IPS-NIHi11 (cell line): ENCODE measurements at regions not wholly inside any gene's neighbourhood (a gene's known extent, or its start where the extent isn't known, plus 50 kb on each side); places are given as distances from the start of the nearest gene placed in this dataset.

Source experiments
- DNase-seq: peaks from one replicate; pipeline ENCODE4 v3.0.0; 2012; ENCODE audit warnings: mixed read lengths, low spot score

- no peak for DNase-seq
Measured at GRCh38 chr1:196001188-196001587, 607.1 kb downstream of the KCNT2 start.

- DNase-seq: no peak
Measured at GRCh38 chr1:195999022-195999421, 609.2 kb downstream of the KCNT2 start.

GRCh38 chr1:195981448-195982139 lies 626.6 kb downstream of the KCNT2 start:
- DNase-seq: no peak

- DNase-seq: no peak
Measured at GRCh38 chr1:195979646-195980045, 628.6 kb downstream of the KCNT2 start.

GRCh38 chr1:195973311-195973904 lies 634.8 kb downstream of the KCNT2 start:
- DNase-seq: no peak

- DNase-seq: no peak
Measured at GRCh38 chr1:195971589-195971988, 636.7 kb downstream of the KCNT2 start.

- DNase-seq: no peak
Measured at GRCh38 chr1:195970209-195970608, 638.0 kb downstream of the KCNT2 start.

- DNase-seq: no peak
Measured at GRCh38 chr1:195965475-195965874, 642.8 kb downstream of the KCNT2 start.

GRCh38 chr1:195965036-195965435 lies 643.2 kb downstream of the KCNT2 start:
- DNase-seq: no peak

- DNase-seq: no peak
Measured at GRCh38 chr1:195964516-195964915, 643.7 kb downstream of the KCNT2 start.

- DNase-seq: no peak
Measured at GRCh38 chr1:195962051-195962450, 646.2 kb downstream of the KCNT2 start.

GRCh38 chr1:195960580-195960979 lies 647.7 kb downstream of the KCNT2 start:
- DNase-seq: peak; percentile 12

- no peak for DNase-seq
Measured at GRCh38 chr1:195958131-195958530, 650.1 kb downstream of the KCNT2 start.

GRCh38 chr1:195956845-195957244 lies 651.4 kb downstream of the KCNT2 start:
- no peak for DNase-seq

GRCh38 chr1:195954848-195955247 lies 653.4 kb downstream of the KCNT2 start:
- DNase-seq: no peak

GRCh38 chr1:195951313-195951712 lies 656.9 kb downstream of the KCNT2 start:
- no peak for DNase-seq

- DNase-seq: no peak
Measured at GRCh38 chr1:195948123-195948895, 659.9 kb downstream of the KCNT2 start.

- DNase-seq: no peak
Measured at GRCh38 chr1:195946500-195946899, 661.7 kb downstream of the KCNT2 start.

GRCh38 chr1:195941795-195942194 lies 666.4 kb downstream of the KCNT2 start:
- no peak for DNase-seq

- DNase-seq: no peak
Measured at GRCh38 chr1:195941314-195941713, 666.9 kb downstream of the KCNT2 start.

GRCh38 chr1:195939844-195940243 lies 668.4 kb downstream of the KCNT2 start:
- DNase-seq: peak; percentile 19

- DNase-seq: no peak
Measured at GRCh38 chr1:195934817-195935553, 673.3 kb downstream of the KCNT2 start.
